ENCODE measurements at regions not wholly inside any gene's neighbourhood (a gene's known extent, or its start where the extent isn't known, plus 50 kb on each side); places are given as distances from the start of the nearest gene placed in this dataset.

DNA sequence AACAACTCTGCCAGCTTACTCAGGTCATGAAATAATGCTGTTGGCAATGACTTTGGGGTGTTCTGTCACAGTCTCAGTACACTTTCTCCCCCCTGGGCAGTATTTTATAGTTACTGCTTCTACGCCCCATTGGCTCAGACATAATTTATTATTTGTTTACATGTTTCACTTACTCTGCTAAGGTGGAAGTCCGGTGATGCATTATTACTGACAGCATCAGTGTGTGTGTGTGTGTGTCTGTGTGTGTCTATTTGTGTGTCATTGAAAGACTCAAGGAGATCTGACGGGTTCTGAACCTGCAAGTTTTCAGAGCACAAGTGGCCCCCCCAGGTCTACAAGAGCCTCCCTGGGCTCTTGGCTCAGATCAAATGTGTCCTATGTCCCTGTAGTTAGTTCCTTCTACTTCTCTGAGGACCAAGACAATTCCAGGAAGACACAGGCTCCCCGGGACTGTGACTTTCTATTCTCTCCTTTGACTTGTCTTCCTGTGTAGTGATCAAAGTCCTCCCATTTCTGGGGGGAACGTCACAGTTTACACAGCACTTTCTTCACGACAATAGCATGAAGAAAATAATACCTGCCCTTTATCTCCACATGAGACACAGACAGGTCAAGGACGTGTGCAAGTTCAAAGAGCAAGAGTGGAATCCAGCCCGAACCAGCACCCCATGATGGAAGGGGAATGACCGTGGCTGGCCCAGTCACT, 283.7 kb upstream of the GATB start:
- no peaks in the 10 kb centered on the region for H3K36me3 ChIP-seq (ENCODE audit: control insufficient read depth in 1 of 2, insufficient read depth in 2 of 2, low read length in 2 of 2)
- no peaks in the 10 kb centered on the region for H3K9me3 ChIP-seq (ENCODE audit: control insufficient read depth in 1 of 2, low read length in 2 of 2)
- no peak overlapping the region for H3K27ac ChIP-seq (ENCODE audit: low read depth, low read length)
- H3K9ac ChIP-seq (ENCODE audit: low read depth in 1 of 2, low read length in 2 of 2): no peak overlapping the region
- peaks cover 10% of the 10 kb centered on the region in 2 donors for H3K4me1 ChIP-seq (ENCODE audit: control insufficient read depth in 1 of 2, insufficient read depth in 2 of 2, low read length in 2 of 2)
- H3K4me3 ChIP-seq (ENCODE audit: low read depth in 1 of 2, low read length in 2 of 2): no peak overlapping the region
- peaks cover 6 to 19% of the 10 kb centered on the region in 2 donors for H3K27me3 ChIP-seq (ENCODE audit: control insufficient read depth in 1 of 2, insufficient read depth in 2 of 2, low read length in 2 of 2)

DNA sequence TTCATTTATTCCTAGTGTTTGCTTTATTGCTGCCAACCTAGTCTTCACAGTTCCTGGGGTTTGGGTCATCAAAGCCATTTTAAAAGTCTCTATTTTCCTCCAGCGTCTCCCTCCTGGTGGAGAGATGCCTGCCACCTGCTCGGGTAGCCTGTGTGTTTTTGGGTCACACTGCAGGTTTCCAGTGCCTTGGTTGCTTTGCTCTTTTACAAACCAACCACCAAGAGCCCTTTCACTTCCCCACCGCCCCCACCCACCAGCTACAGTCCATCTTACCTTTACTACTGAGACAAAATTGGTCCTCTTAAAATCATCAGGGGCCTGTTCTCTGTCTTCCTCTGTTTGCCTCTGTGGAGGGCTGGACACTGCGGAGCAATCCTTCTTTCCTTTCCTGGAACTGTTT, 280.5 kb upstream of the GATB start:
- no peak overlapping the region for H3K27ac ChIP-seq (ENCODE audit: low read depth, low read length)
- H3K27me3 ChIP-seq (ENCODE audit: control insufficient read depth in 1 of 2, insufficient read depth in 2 of 2, low read length in 2 of 2): peaks cover 6 to 15% of the 10 kb centered on the region in 2 donors
- H3K9ac ChIP-seq (ENCODE audit: low read depth in 1 of 2, low read length in 2 of 2): no peak overlapping the region
- H3K9me3 ChIP-seq (ENCODE audit: control insufficient read depth in 1 of 2, low read length in 2 of 2): no peaks in the 10 kb centered on the region
- no peaks in the 10 kb centered on the region for H3K36me3 ChIP-seq (ENCODE audit: control insufficient read depth in 1 of 2, insufficient read depth in 2 of 2, low read length in 2 of 2)
- H3K4me3 ChIP-seq (ENCODE audit: low read depth in 1 of 2, low read length in 2 of 2): no peak overlapping the region
- peaks cover 10% of the 10 kb centered on the region in 2 donors for H3K4me1 ChIP-seq (ENCODE audit: control insufficient read depth in 1 of 2, insufficient read depth in 2 of 2, low read length in 2 of 2)

DNA sequence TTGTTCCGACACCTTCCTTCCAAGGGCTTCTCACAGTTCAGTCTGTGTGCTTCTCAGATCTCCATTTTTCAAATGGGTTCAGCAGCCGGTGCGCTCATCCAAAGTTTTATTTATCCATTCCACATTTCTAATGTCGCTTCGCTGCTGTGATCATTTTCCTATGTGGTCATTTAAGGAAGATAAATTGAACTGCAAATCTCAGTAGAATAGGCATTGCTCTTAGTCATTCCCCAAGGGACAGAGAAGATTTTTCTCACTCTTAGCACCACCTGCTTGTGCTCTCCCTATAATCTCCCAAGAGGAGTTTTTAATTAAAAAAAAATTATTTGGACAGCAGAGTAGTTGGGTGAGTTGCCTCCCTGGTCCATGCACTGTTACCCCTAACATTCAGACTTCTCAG, 278.9 kb upstream of the GATB start:
- Histone ChIP-seq H3K4me1 (ENCODE audit: control insufficient read depth in 1 of 2, insufficient read depth in 2 of 2, low read length in 2 of 2) (no peaks in the 10 kb centered on the region), H3K9me3 (ENCODE audit: control insufficient read depth in 1 of 2, low read length in 2 of 2) (no peaks in the 10 kb centered on the region), H3K9ac (ENCODE audit: low read depth in 1 of 2, low read length in 2 of 2) (no peak overlapping the region), H3K27ac (ENCODE audit: low read depth, low read length) (no peak overlapping the region), H3K4me3 (ENCODE audit: low read depth in 1 of 2, low read length in 2 of 2) (no peak overlapping the region), H3K27me3 (ENCODE audit: control insufficient read depth in 1 of 2, insufficient read depth in 2 of 2, low read length in 2 of 2) (peaks cover 0 to 7% of the 10 kb centered on the region in 2 donors), H3K36me3 (ENCODE audit: control insufficient read depth in 1 of 2, insufficient read depth in 2 of 2, low read length in 2 of 2) (no peaks in the 10 kb centered on the region)

- Histone ChIP-seq H3K4me3 (ENCODE audit: low read depth in 1 of 2, low read length in 2 of 2) (no peak overlapping the region), H3K27me3 (ENCODE audit: control insufficient read depth in 1 of 2, insufficient read depth in 2 of 2, low read length in 2 of 2) (peaks cover 0 to 4% of the 10 kb centered on the region in 2 donors), H3K36me3 (ENCODE audit: control insufficient read depth in 1 of 2, insufficient read depth in 2 of 2, low read length in 2 of 2) (no peaks in the 10 kb centered on the region), H3K9ac (ENCODE audit: low read depth in 1 of 2, low read length in 2 of 2) (no peak overlapping the region), H3K27ac (ENCODE audit: low read depth, low read length) (no peak overlapping the region), H3K4me1 (ENCODE audit: control insufficient read depth in 1 of 2, insufficient read depth in 2 of 2, low read length in 2 of 2) (no peaks in the 10 kb centered on the region), H3K9me3 (ENCODE audit: control insufficient read depth in 1 of 2, low read length in 2 of 2) (no peaks in the 10 kb centered on the region)
Observed at GRCh38 chr4:152039023-152039481, 278.2 kb upstream of the GATB start.

- Histone ChIP-seq H3K9me3 (ENCODE audit: control insufficient read depth in 1 of 2, low read length in 2 of 2) (no peaks in the 10 kb centered on the region), H3K27me3 (ENCODE audit: control insufficient read depth in 1 of 2, insufficient read depth in 2 of 2, low read length in 2 of 2) (no peaks in the 10 kb centered on the region), H3K9ac (ENCODE audit: low read depth in 1 of 2, low read length in 2 of 2) (no peak overlapping the region), H3K36me3 (ENCODE audit: control insufficient read depth in 1 of 2, insufficient read depth in 2 of 2, low read length in 2 of 2) (no peaks in the 10 kb centered on the region), H3K4me1 (ENCODE audit: control insufficient read depth in 1 of 2, insufficient read depth in 2 of 2, low read length in 2 of 2) (no peaks in the 10 kb centered on the region), H3K4me3 (ENCODE audit: low read depth in 1 of 2, low read length in 2 of 2) (no peak overlapping the region), H3K27ac (ENCODE audit: low read depth, low read length) (no peak overlapping the region)
Observed at GRCh38 chr4:152038238-152038637, 277.4 kb upstream of the GATB start.

DNA sequence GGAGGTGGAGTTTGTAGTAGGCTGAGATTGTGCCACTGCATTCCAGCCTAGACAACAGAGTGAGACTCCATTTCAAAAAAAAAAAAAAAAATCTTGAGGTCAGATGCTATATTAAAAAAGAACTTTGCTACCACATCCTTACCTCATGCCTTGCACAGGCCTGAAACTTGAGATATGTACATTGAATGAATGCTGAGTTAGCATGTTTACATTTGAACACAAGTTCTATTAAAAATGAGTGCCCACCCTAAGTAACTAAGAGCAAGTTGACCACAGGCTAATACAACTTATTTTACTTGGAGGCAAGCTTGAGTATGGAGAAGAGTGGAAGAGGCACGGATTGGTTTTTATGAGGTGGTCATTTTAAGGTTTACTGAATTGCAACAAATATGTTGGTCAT, 276.6 kb upstream of the GATB start:
- H3K9me3 ChIP-seq (ENCODE audit: control insufficient read depth in 1 of 2, low read length in 2 of 2): no peaks in the 10 kb centered on the region
- H3K4me1 ChIP-seq (ENCODE audit: control insufficient read depth in 1 of 2, insufficient read depth in 2 of 2, low read length in 2 of 2): no peaks in the 10 kb centered on the region
- no peaks in the 10 kb centered on the region for H3K36me3 ChIP-seq (ENCODE audit: control insufficient read depth in 1 of 2, insufficient read depth in 2 of 2, low read length in 2 of 2)
- H3K4me3 ChIP-seq (ENCODE audit: low read depth in 1 of 2, low read length in 2 of 2): no peak overlapping the region
- H3K9ac ChIP-seq (ENCODE audit: low read depth in 1 of 2, low read length in 2 of 2): no peak overlapping the region
- H3K27me3 ChIP-seq (ENCODE audit: control insufficient read depth in 1 of 2, insufficient read depth in 2 of 2, low read length in 2 of 2): no peaks in the 10 kb centered on the region
- no peak overlapping the region for H3K27ac ChIP-seq (ENCODE audit: low read depth, low read length)

GRCh38 chr4:152033621-152034020, 272.8 kb upstream of the GATB start:
- H3K9me3 ChIP-seq (ENCODE audit: control insufficient read depth in 1 of 2, low read length in 2 of 2): no peaks in the 10 kb centered on the region
- no peak overlapping the region for H3K4me3 ChIP-seq (ENCODE audit: low read depth in 1 of 2, low read length in 2 of 2)
- no peaks in the 10 kb centered on the region for H3K4me1 ChIP-seq (ENCODE audit: control insufficient read depth in 1 of 2, insufficient read depth in 2 of 2, low read length in 2 of 2)
- no peaks in the 10 kb centered on the region for H3K36me3 ChIP-seq (ENCODE audit: control insufficient read depth in 1 of 2, insufficient read depth in 2 of 2, low read length in 2 of 2)
- no peak overlapping the region for H3K27ac ChIP-seq (ENCODE audit: low read depth, low read length)
- no peak overlapping the region for H3K9ac ChIP-seq (ENCODE audit: low read depth in 1 of 2, low read length in 2 of 2)
- H3K27me3 ChIP-seq (ENCODE audit: control insufficient read depth in 1 of 2, insufficient read depth in 2 of 2, low read length in 2 of 2): no peaks in the 10 kb centered on the region

DNA sequence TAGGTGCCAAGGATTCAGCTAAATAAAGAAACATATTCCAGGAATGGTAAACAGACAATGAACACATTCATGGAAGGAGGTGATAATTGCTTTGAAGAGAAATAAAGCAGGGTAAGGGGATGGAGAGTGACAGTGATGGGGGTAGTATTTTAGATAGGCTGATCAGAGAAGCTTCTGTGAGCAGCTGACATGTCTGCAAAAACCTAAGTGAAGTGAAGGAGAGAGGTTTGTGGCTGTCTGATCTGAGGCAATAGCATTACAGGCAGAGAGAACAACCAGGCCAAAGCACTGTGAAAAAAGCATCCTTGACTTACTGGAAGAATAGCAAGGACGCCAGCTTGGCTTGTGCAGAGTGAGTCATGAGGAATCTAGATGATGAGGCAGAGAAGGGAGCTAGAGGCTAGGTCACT, 271.9 kb upstream of the GATB start:
- Histone ChIP-seq H3K27ac (ENCODE audit: low read depth, low read length) (no peak overlapping the region), H3K4me1 (ENCODE audit: control insufficient read depth in 1 of 2, insufficient read depth in 2 of 2, low read length in 2 of 2) (no peaks in the 10 kb centered on the region)

GRCh38 chr4:152029631-152030030, 268.8 kb upstream of the GATB start:
- H3K4me1 ChIP-seq (ENCODE audit: control insufficient read depth in 1 of 2, insufficient read depth in 2 of 2, low read length in 2 of 2): no peaks in the 10 kb centered on the region
- no peak overlapping the region for H3K4me3 ChIP-seq (ENCODE audit: low read depth in 1 of 2, low read length in 2 of 2)
- no peak overlapping the region for H3K27ac ChIP-seq (ENCODE audit: low read depth, low read length)
- no peaks in the 10 kb centered on the region for H3K27me3 ChIP-seq (ENCODE audit: control insufficient read depth in 1 of 2, insufficient read depth in 2 of 2, low read length in 2 of 2)
- H3K9ac ChIP-seq (ENCODE audit: low read depth in 1 of 2, low read length in 2 of 2): no peak overlapping the region
- H3K36me3 ChIP-seq (ENCODE audit: control insufficient read depth in 1 of 2, insufficient read depth in 2 of 2, low read length in 2 of 2): no peaks in the 10 kb centered on the region
- no peaks in the 10 kb centered on the region for H3K9me3 ChIP-seq (ENCODE audit: control insufficient read depth in 1 of 2, low read length in 2 of 2)

More for the DNA sequence above, 271.9 kb upstream of the GATB start:
- H3K9me3 ChIP-seq (ENCODE audit: control insufficient read depth in 1 of 2, low read length in 2 of 2): no peaks in the 10 kb centered on the region
- H3K36me3 ChIP-seq (ENCODE audit: control insufficient read depth in 1 of 2, insufficient read depth in 2 of 2, low read length in 2 of 2): no peaks in the 10 kb centered on the region
- no peak overlapping the region for H3K9ac ChIP-seq (ENCODE audit: low read depth in 1 of 2, low read length in 2 of 2)
- no peak overlapping the region for H3K4me3 ChIP-seq (ENCODE audit: low read depth in 1 of 2, low read length in 2 of 2)
- no peaks in the 10 kb centered on the region for H3K27me3 ChIP-seq (ENCODE audit: control insufficient read depth in 1 of 2, insufficient read depth in 2 of 2, low read length in 2 of 2)

DNA sequence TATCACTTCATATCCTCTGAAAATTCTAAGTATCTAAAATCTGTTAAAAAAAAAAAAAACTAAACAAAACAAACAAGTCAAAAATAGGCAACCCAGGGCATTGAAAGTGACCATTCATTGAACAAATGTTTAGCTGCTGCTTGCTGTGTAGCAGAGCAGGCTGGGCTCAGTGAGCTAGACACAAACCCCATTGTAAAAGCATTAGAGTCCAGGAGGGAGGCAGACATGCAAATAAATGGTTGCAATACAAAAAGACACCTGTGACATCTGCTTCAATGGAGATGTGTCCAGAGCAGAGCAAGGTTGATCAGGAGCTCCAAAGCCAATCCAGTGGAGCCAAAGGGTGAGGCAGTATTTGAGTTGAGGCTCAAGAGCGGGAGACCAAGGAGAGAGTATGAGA, 267.3 kb upstream of the GATB start:
- no peaks in the 10 kb centered on the region for H3K9me3 ChIP-seq (ENCODE audit: control insufficient read depth in 1 of 2, low read length in 2 of 2)
- no peaks in the 10 kb centered on the region for H3K36me3 ChIP-seq (ENCODE audit: control insufficient read depth in 1 of 2, insufficient read depth in 2 of 2, low read length in 2 of 2)
- H3K27me3 ChIP-seq (ENCODE audit: control insufficient read depth in 1 of 2, insufficient read depth in 2 of 2, low read length in 2 of 2): no peaks in the 10 kb centered on the region
- no peaks in the 10 kb centered on the region for H3K4me1 ChIP-seq (ENCODE audit: control insufficient read depth in 1 of 2, insufficient read depth in 2 of 2, low read length in 2 of 2)
- H3K27ac ChIP-seq (ENCODE audit: low read depth, low read length): no peak overlapping the region
- H3K9ac ChIP-seq (ENCODE audit: low read depth in 1 of 2, low read length in 2 of 2): no peak overlapping the region
- H3K4me3 ChIP-seq (ENCODE audit: low read depth in 1 of 2, low read length in 2 of 2): no peak overlapping the region

Measured in duodenal mucosa (tissue), 2 donors.